ENCODE measurements at regions not wholly inside any gene's neighbourhood (a gene's known extent, or its start where the extent isn't known, plus 50 kb on each side); places are given as distances from the start of the nearest gene placed in this dataset.

GRCh38 chr3:124629497-124629896 is 100.8 kb upstream of the UMPS start:
- TF ChIP-seq CTCF (IDR thresholded peaks at IDR 0.05; ENCODE audit: control extremely low read depth in 1 of 3, insufficient read depth in 1 of 3, low read depth in 1 of 3, low read length in 3 of 3) (no peak), POLR2A (IDR thresholded peaks at IDR 0.05; ENCODE audit: control extremely low read depth in 1 of 2, low read depth in 2 of 2, low read length in 2 of 2) (no peak), RXRA (IDR thresholded peaks at IDR 0.05; ENCODE audit: insufficient read depth, low read depth, low read length) (no peak), HDAC6 (IDR thresholded peaks at IDR 0.05; ENCODE audit: low read depth, low read length) (no peak)
